Activated CD4-positive, alpha-beta T cell treated with anti-CD3 and anti-CD28 coated beads, Interleukin-2, amount 10 ng/mL, durations not matched to agents 7 days and 5 days (primary cell): ENCODE measurements at regions not wholly inside any gene's neighbourhood (a gene's known extent, or its start where the extent isn't known, plus 50 kb on each side); places are given as distances from the start of the nearest gene placed in this dataset.
"Not testable (repeated sequence)": the region's sequence is repeated elsewhere in the genome, so short reads cannot be mapped to it uniquely, and the experiment has no call there.

Experiments used
- CTCF ChIA-PET: fragments of 350-600 bp; sonication (Branson Sonifier 250); formaldehyde crosslinking; loops from one replicate; lab custom pipeline; 2021; ENCODE audit warnings: antibody characterized with exemption; lab: Charles Lee
- POLR2A ChIA-PET: fragments of 350-600 bp; sonication (Branson Sonifier 250); formaldehyde crosslinking; loops from one replicate; lab custom pipeline; 2021; ENCODE audit warnings: antibody characterized with exemption; lab: Charles Lee
- DNase-seq: peaks from one replicate; pipeline ENCODE4 v3.0.0-alpha.2; 2020
- H3K27ac Mint-ChIP-seq: one replicate; pipeline ENCODE4 v1.8.0; 2021; ENCODE audit warnings: mild to moderate bottlenecking, moderate library complexity, mixed read lengths
- H3K27me3 Mint-ChIP-seq: one replicate; pipeline ENCODE4 v1.8.0; 2021; ENCODE audit warnings: mixed read lengths
- H3K36me3 Mint-ChIP-seq: one replicate; pipeline ENCODE4 v1.8.0; 2021; ENCODE audit warnings: low read depth, mixed read lengths
- H3K4me1 Mint-ChIP-seq: one replicate; pipeline ENCODE4 v1.8.0; 2021; ENCODE audit warnings: mixed read lengths
- H3K4me3 Mint-ChIP-seq: one replicate; pipeline ENCODE4 v1.8.0; 2021; ENCODE audit warnings: mild to moderate bottlenecking, moderate library complexity, mixed read lengths
- H3K9me3 Mint-ChIP-seq: one replicate; pipeline ENCODE4 v1.8.0; 2021; ENCODE audit warnings: mixed read lengths

- H3K27ac Mint-ChIP-seq: no peak overlapping the region
- CTCF ChIA-PET: no interaction called here
- H3K4me1 Mint-ChIP-seq: no peaks in the 10 kb centered on the region
- no peaks in the 10 kb centered on the region for H3K9me3 Mint-ChIP-seq
- H3K4me3 Mint-ChIP-seq: no peak overlapping the region
- no peaks in the 10 kb centered on the region for H3K36me3 Mint-ChIP-seq
- POLR2A ChIA-PET: no interaction called here
- DNase-seq: no peak
- no peaks in the 10 kb centered on the region for H3K27me3 Mint-ChIP-seq
These were observed 251.8 kb upstream of the NETO1 start for GRCh38 chr18:73119574-73119973.

DNA sequence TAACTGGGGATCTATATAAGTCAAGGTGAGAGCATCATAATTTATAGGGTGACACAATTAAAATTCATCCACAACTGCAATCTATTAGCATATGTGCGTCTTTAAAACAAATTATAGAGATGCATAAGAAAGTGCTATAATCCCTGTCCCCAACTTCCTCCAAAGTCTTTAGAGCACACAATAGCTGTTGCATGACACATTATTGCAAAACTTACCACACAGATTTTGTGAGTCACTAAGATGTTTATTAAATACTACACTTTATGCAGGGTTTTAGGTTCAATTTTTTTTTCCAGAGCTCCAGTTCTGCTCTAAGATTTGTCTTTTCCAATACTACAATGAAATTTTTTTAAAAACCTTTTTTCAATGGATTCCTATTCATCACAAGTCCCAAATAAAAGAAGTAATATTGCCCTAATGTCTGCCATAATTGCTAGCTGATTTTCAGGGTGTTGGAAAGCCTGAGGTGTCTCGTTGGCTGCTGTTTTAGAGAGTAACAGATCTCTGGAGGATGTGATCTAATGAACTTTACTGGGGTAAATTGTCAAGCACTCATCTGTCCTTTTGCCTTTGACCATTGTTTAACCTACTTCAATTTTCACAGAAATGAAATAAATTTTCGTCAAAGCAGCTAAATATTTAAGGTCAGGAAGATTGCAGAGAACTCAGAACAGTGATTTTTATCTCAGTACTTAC, 250.5 kb upstream of the NETO1 start:
- CTCF ChIA-PET: interaction anchor here (0.7 kb wide), 1 partner anchor 66 kb away, joined by 3 read pairs; no protein-coding TSS in a partner anchor
- no peak for DNase-seq
- no peaks in the 10 kb centered on the region for H3K4me1 Mint-ChIP-seq
- no peaks in the 10 kb centered on the region for H3K27me3 Mint-ChIP-seq
- no peaks in the 10 kb centered on the region for H3K36me3 Mint-ChIP-seq
- no peak overlapping the region for H3K27ac Mint-ChIP-seq
- no peak overlapping the region for H3K4me3 Mint-ChIP-seq
- H3K9me3 Mint-ChIP-seq: no peaks in the 10 kb centered on the region
- POLR2A ChIA-PET: no interaction called here

DNA sequence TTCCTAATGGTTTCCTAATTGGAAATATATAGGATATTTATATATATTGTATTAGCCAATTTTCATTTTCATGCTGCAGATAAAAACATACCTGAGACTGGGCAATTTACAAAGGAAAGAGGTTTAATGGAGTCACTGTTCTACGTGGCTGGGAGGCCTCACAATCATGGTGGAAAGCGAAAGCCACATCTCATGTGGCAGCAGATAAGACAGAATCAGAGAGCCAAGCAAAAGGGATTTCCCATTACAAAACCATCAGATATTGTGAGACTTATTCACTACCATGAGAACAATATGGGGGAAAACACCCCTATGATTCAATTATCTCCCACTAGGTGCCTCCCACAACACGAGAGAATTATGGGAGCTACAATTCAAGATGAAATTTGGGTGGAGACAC, 242.5 kb upstream of the NETO1 start:
- H3K27ac Mint-ChIP-seq: no peak overlapping the region
- DNase-seq: no peak
- H3K9me3 Mint-ChIP-seq: no peaks in the 10 kb centered on the region
- ChIA-PET CTCF (no interaction called here), POLR2A (no interaction called here)
- H3K36me3 Mint-ChIP-seq: no peaks in the 10 kb centered on the region
- no peaks in the 10 kb centered on the region for H3K4me1 Mint-ChIP-seq
- no peak overlapping the region for H3K4me3 Mint-ChIP-seq
- no peaks in the 10 kb centered on the region for H3K27me3 Mint-ChIP-seq

GRCh38 chr18:73101977-73102376, 234.2 kb upstream of the NETO1 start:
- Mint-ChIP-seq H3K4me1 (no peaks in the 10 kb centered on the region), H3K4me3 (no peak overlapping the region), H3K27me3 (no peaks in the 10 kb centered on the region), H3K9me3 (no peaks in the 10 kb centered on the region), H3K27ac (no peak overlapping the region), H3K36me3 (no peaks in the 10 kb centered on the region)
- POLR2A ChIA-PET: no interaction called here
- DNase-seq: no peak
- CTCF ChIA-PET: no interaction called here

DNA sequence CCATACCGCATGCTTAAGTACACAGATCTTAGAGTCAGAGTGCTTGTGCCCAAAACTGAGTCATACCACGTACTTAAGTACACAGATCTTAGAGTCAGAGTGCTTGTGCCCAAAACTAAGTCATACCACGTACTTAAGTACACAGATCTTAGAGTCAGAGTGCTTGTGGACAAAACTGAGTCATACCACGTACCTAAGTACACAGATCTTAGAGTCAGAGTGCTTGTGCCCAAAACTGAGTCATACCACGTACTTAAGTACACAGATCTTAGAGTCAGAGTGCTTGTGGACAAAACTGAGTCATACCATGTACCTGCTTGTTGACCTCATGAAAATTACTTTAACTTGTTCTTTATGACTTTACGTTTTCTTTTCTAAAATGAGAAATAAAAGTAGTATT, 233.7 kb upstream of the NETO1 start:
- POLR2A ChIA-PET: not testable (repeated sequence)

DNA sequence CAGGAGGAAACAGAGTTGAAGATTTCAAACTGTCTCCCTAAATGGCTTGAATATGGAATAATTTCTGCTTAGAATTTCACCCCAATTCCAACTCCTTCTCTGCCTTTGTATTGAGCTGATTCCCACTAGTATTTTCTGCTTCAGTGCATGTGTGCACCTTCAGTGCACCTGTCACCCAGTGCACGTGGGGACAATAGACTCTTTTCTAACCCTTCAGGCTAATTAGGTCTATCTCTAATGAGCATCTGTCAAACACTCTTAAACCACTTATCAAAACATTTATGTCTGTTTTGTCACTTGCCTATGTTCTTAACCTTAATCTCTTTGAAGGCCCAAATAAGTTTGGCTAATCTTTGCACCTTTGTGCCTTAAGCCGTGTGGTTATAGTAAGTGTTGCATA, 232.0 kb upstream of the NETO1 start:
- peaks cover under 1% of the 10 kb centered on the region for H3K9me3 Mint-ChIP-seq
- ChIA-PET POLR2A (no interaction called here), CTCF (no interaction called here)
- DNase-seq: no peak
- H3K4me3 Mint-ChIP-seq: no peak overlapping the region
- no peak overlapping the region for H3K27ac Mint-ChIP-seq
- no peaks in the 10 kb centered on the region for H3K36me3 Mint-ChIP-seq
- H3K27me3 Mint-ChIP-seq: no peaks in the 10 kb centered on the region
- no peaks in the 10 kb centered on the region for H3K4me1 Mint-ChIP-seq

More for the DNA sequence above, 233.7 kb upstream of the NETO1 start:
- DNase-seq, H3K27me3 Mint-ChIP-seq, CTCF ChIA-PET, H3K4me3 Mint-ChIP-seq, H3K27ac Mint-ChIP-seq, H3K4me1 Mint-ChIP-seq, H3K36me3 Mint-ChIP-seq, H3K9me3 Mint-ChIP-seq: not testable (repeated sequence)

DNA sequence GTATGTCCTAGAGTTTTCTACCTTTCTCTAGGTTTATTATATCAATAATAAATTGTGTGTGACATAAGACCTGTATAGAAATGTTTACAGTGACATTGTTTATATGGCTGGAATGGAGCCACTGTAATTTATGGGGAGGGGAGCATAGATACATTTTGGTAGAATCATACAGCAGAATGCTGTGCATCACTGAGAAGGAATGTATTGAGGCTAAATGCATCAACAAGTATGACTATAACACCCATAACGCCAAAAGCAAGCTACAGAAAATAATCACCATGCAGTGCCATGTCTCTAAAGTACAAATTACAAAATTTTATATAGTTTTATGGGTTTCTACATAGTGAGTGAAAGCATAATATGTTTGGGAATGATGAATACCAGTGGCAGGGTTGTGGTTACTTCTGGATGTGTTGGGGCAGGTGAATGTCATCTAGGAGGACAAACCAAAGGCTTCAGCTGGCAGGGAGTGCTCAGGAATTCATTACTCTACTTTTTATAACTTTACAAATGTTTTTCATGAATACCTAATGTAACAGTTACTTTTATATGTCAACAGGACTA, 226.0 kb upstream of the NETO1 start:
- DNase-seq: no peak
- POLR2A ChIA-PET: no interaction called here
- Mint-ChIP-seq H3K4me1 (no peaks in the 10 kb centered on the region), H3K36me3 (no peaks in the 10 kb centered on the region), H3K9me3 (peaks cover 2% of the 10 kb centered on the region), H3K27me3 (no peaks in the 10 kb centered on the region), H3K27ac (no peak overlapping the region), H3K4me3 (no peak overlapping the region)
- CTCF ChIA-PET: no interaction called here

- Mint-ChIP-seq H3K9me3 (no peaks in the 10 kb centered on the region), H3K4me3 (no peak overlapping the region), H3K4me1 (no peaks in the 10 kb centered on the region), H3K27ac (no peak overlapping the region), H3K36me3 (no peaks in the 10 kb centered on the region), H3K27me3 (no peaks in the 10 kb centered on the region)
- no peak for DNase-seq
- ChIA-PET POLR2A (no interaction called here), CTCF (no interaction called here)
These were observed 220.7 kb upstream of the NETO1 start for GRCh38 chr18:73088445-73088844.

GRCh38 chr18:73087282-73087977, 219.6 kb upstream of the NETO1 start:
- peaks cover 3% of the 10 kb centered on the region for H3K9me3 Mint-ChIP-seq
- ChIA-PET CTCF (no interaction called here), POLR2A (no interaction called here)
- no peaks in the 10 kb centered on the region for H3K27me3 Mint-ChIP-seq
- no peak overlapping the region for H3K27ac Mint-ChIP-seq
- no peaks in the 10 kb centered on the region for H3K36me3 Mint-ChIP-seq
- no peaks in the 10 kb centered on the region for H3K4me1 Mint-ChIP-seq
- H3K4me3 Mint-ChIP-seq: no peak overlapping the region
- DNase-seq: no peak

DNA sequence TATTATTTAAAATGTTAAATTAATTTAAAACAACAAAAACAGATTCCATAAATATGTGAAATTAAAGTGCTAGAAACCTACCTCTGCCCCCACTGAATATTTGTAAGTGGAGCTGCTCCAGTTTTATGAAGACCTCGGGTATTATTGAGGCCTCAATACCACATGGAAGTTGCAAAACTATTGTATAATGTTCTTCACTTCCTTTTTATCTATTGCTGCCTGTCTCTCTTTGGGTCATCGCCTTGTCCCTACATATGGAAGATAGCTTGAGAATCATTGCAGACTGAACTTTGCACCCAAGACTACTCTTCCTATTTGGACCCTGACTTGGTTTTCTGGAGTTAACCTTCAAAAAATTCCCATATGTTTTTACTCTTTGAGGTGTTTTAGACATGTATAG, 212.1 kb upstream of the NETO1 start:
- ChIA-PET POLR2A (no interaction called here), CTCF (no interaction called here)
- DNase-seq: no peak
- no peaks in the 10 kb centered on the region for H3K4me1 Mint-ChIP-seq
- no peak overlapping the region for H3K4me3 Mint-ChIP-seq
- H3K27ac Mint-ChIP-seq: no peak overlapping the region
- peaks cover 9% of the 10 kb centered on the region for H3K9me3 Mint-ChIP-seq
- H3K36me3 Mint-ChIP-seq: no peaks in the 10 kb centered on the region
- H3K27me3 Mint-ChIP-seq: no peaks in the 10 kb centered on the region

DNA sequence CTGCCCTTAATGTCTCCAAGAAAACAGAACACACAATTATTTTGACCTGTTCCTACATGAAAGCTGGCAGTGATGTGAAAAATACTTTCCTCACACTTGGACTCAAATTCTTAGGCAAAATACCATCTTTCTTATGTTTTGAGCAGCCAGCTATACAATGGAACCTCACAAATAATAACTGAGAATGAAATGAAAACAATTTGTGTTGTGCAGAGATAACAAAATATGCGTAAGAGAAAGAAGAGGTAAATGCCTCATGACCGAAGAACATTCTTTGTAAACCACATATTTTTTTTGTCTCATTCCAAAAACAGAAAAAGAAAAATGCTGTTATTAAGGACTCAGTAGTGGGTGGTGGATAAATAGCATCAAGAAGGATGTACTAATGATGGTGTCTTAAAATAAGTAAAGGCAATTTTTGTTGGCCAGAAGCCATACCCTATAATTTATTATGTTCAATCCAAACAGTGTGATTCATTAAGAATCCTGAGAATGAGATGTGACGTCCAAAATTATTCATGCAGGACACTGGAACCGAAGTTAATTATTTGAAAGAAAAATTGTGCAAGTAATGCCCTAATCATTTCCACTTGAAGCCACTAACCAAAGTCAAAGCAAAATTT, 193.0 kb upstream of the NETO1 start:
- H3K27me3 Mint-ChIP-seq: no peaks in the 10 kb centered on the region
- no peaks in the 10 kb centered on the region for H3K36me3 Mint-ChIP-seq
- peaks cover 4% of the 10 kb centered on the region for H3K9me3 Mint-ChIP-seq
- ChIA-PET POLR2A (no interaction called here), CTCF (no interaction called here)
- no peak overlapping the region for H3K4me3 Mint-ChIP-seq
- no peak for DNase-seq
- H3K27ac Mint-ChIP-seq: no peak overlapping the region
- H3K4me1 Mint-ChIP-seq: no peaks in the 10 kb centered on the region

- CTCF ChIA-PET: no interaction called here
- Mint-ChIP-seq H3K4me1 (no peaks in the 10 kb centered on the region), H3K27me3 (no peaks in the 10 kb centered on the region), H3K9me3 (peaks cover 4% of the 10 kb centered on the region), H3K27ac (no peak overlapping the region), H3K4me3 (no peak overlapping the region), H3K36me3 (no peaks in the 10 kb centered on the region)
- no peak for DNase-seq
- POLR2A ChIA-PET: no interaction called here
These were observed 191.5 kb upstream of the NETO1 start for GRCh38 chr18:73059280-73059679.

GRCh38 chr18:73047688-73048087, 179.9 kb upstream of the NETO1 start:
- Mint-ChIP-seq H3K9me3 (peaks cover 2% of the 10 kb centered on the region), H3K4me3 (no peak overlapping the region), H3K36me3 (no peaks in the 10 kb centered on the region), H3K27ac (no peak overlapping the region), H3K4me1 (no peaks in the 10 kb centered on the region), H3K27me3 (no peaks in the 10 kb centered on the region)
- no peak for DNase-seq
- ChIA-PET CTCF (no interaction called here), POLR2A (no interaction called here)
